ENCODE measurements at regions not wholly inside any gene's neighbourhood (a gene's known extent, or its start where the extent isn't known, plus 50 kb on each side); places are given as distances from the start of the nearest gene placed in this dataset.
"Not testable (repeated sequence)": the region's sequence is repeated elsewhere in the genome, so short reads cannot be mapped to it uniquely, and the experiment has no call there.

GRCh38 chr15:98085003-98085639 lies 124.6 kb downstream of the ARRDC4 start:
- Histone ChIP-seq H3K27me3 (ENCODE audit: control insufficient read depth, insufficient read depth, low read length) (no peaks in the 10 kb centered on the region), H3K4me2 (ENCODE audit: extremely low read depth, insufficient read depth, low read length) (no peak overlapping the region), H3K4me3 (replicated peaks in 1 of 4; ENCODE audit: control extremely low read depth in 1 of 4, insufficient read depth in 1 of 4, low read depth in 3 of 4, low read length in 4 of 4) (no peak overlapping the region), H4K20me1 (ENCODE audit: control insufficient read depth, extremely low read depth, insufficient read depth, low read length) (no peaks in the 10 kb centered on the region), H3K79me2 (ENCODE audit: control insufficient read depth, insufficient read depth, low read length) (no peaks in the 10 kb centered on the region), H2AFZ (ENCODE audit: low read length) (no peak overlapping the region), H3K36me3 (ENCODE audit: control insufficient read depth, insufficient read depth, low read length) (no peaks in the 10 kb centered on the region), H3K27ac (ENCODE audit: insufficient read depth, low read length) (no peak overlapping the region), H3K9me3 (ENCODE audit: control insufficient read depth, insufficient read depth, low read depth, low read length) (no peaks in the 10 kb centered on the region), H3K9ac (ENCODE audit: insufficient read depth, low read length) (no peak overlapping the region), H3K4me1 (ENCODE audit: control insufficient read depth, extremely low read depth, insufficient read depth, low read length) (no peaks in the 10 kb centered on the region)
- TF ChIP-seq EZH2 (IDR thresholded peaks at IDR 0.05; ENCODE audit: low read length, missing control alignments) (no peak), CTCF (conservative IDR thresholded peaks at IDR 0.05 in 1 of 2, IDR thresholded peaks at IDR 0.05 in 1 of 2; ENCODE audit: low read depth in 1 of 2, low read length in 2 of 2) (peak; percentile 64 to 71)
- peak; percentile 50 to 84 for DNase-seq (ENCODE audit: low read depth in 2 of 2)

GRCh38 chr15:98088307-98088945 lies 127.9 kb downstream of the ARRDC4 start:
- H3K9ac ChIP-seq (ENCODE audit: insufficient read depth, low read length); H2AFZ ChIP-seq (ENCODE audit: low read length); H4K20me1 ChIP-seq (ENCODE audit: control insufficient read depth, extremely low read depth, insufficient read depth, low read length); H3K27me3 ChIP-seq (ENCODE audit: control insufficient read depth, insufficient read depth, low read length); H3K27ac ChIP-seq (ENCODE audit: insufficient read depth, low read length); H3K4me1 ChIP-seq (ENCODE audit: control insufficient read depth, extremely low read depth, insufficient read depth, low read length); DNase-seq (ENCODE audit: low read depth in 2 of 2); H3K4me3 ChIP-seq (replicated peaks in 1 of 4; ENCODE audit: control extremely low read depth in 1 of 4, insufficient read depth in 1 of 4, low read depth in 3 of 4, low read length in 4 of 4); H3K9me3 ChIP-seq (ENCODE audit: control insufficient read depth, insufficient read depth, low read depth, low read length); H3K4me2 ChIP-seq (ENCODE audit: extremely low read depth, insufficient read depth, low read length); H3K79me2 ChIP-seq (ENCODE audit: control insufficient read depth, insufficient read depth, low read length); H3K36me3 ChIP-seq (ENCODE audit: control insufficient read depth, insufficient read depth, low read length): not testable (repeated sequence)

- H3K9ac ChIP-seq (ENCODE audit: insufficient read depth, low read length); DNase-seq (ENCODE audit: low read depth in 2 of 2); H3K27me3 ChIP-seq (ENCODE audit: control insufficient read depth, insufficient read depth, low read length); H3K4me3 ChIP-seq (replicated peaks in 1 of 4; ENCODE audit: control extremely low read depth in 1 of 4, insufficient read depth in 1 of 4, low read depth in 3 of 4, low read length in 4 of 4); H3K4me1 ChIP-seq (ENCODE audit: control insufficient read depth, extremely low read depth, insufficient read depth, low read length); H3K27ac ChIP-seq (ENCODE audit: insufficient read depth, low read length); H3K9me3 ChIP-seq (ENCODE audit: control insufficient read depth, insufficient read depth, low read depth, low read length); H4K20me1 ChIP-seq (ENCODE audit: control insufficient read depth, extremely low read depth, insufficient read depth, low read length); H2AFZ ChIP-seq (ENCODE audit: low read length); H3K79me2 ChIP-seq (ENCODE audit: control insufficient read depth, insufficient read depth, low read length); H3K36me3 ChIP-seq (ENCODE audit: control insufficient read depth, insufficient read depth, low read length); H3K4me2 ChIP-seq (ENCODE audit: extremely low read depth, insufficient read depth, low read length): not testable (repeated sequence)
Observed at GRCh38 chr15:98089352-98089751, 128.8 kb downstream of the ARRDC4 start.

- H3K4me3 ChIP-seq (replicated peaks in 1 of 4; ENCODE audit: control extremely low read depth in 1 of 4, insufficient read depth in 1 of 4, low read depth in 3 of 4, low read length in 4 of 4); H3K4me2 ChIP-seq (ENCODE audit: extremely low read depth, insufficient read depth, low read length): not testable (repeated sequence)
Observed at GRCh38 chr15:98097986-98098385, 137.5 kb downstream of the ARRDC4 start.

GRCh38 chr15:98100606-98101005 lies 140.1 kb downstream of the ARRDC4 start:
- not testable (repeated sequence) for H3K9ac ChIP-seq (ENCODE audit: insufficient read depth, low read length); H3K4me3 ChIP-seq (replicated peaks in 1 of 4; ENCODE audit: control extremely low read depth in 1 of 4, insufficient read depth in 1 of 4, low read depth in 3 of 4, low read length in 4 of 4); H3K9me3 ChIP-seq (ENCODE audit: control insufficient read depth, insufficient read depth, low read depth, low read length); H3K36me3 ChIP-seq (ENCODE audit: control insufficient read depth, insufficient read depth, low read length); H3K4me2 ChIP-seq (ENCODE audit: extremely low read depth, insufficient read depth, low read length); H3K79me2 ChIP-seq (ENCODE audit: control insufficient read depth, insufficient read depth, low read length); DNase-seq (ENCODE audit: low read depth in 2 of 2); H3K4me1 ChIP-seq (ENCODE audit: control insufficient read depth, extremely low read depth, insufficient read depth, low read length); H3K27ac ChIP-seq (ENCODE audit: insufficient read depth, low read length); H3K27me3 ChIP-seq (ENCODE audit: control insufficient read depth, insufficient read depth, low read length); H4K20me1 ChIP-seq (ENCODE audit: control insufficient read depth, extremely low read depth, insufficient read depth, low read length); H2AFZ ChIP-seq (ENCODE audit: low read length)

More at GRCh38 chr15:98097986-98098385, 137.5 kb downstream of the ARRDC4 start:
- not testable (repeated sequence) for H4K20me1 ChIP-seq (ENCODE audit: control insufficient read depth, extremely low read depth, insufficient read depth, low read length); H2AFZ ChIP-seq (ENCODE audit: low read length); H3K27ac ChIP-seq (ENCODE audit: insufficient read depth, low read length); H3K9ac ChIP-seq (ENCODE audit: insufficient read depth, low read length); H3K9me3 ChIP-seq (ENCODE audit: control insufficient read depth, insufficient read depth, low read depth, low read length); H3K27me3 ChIP-seq (ENCODE audit: control insufficient read depth, insufficient read depth, low read length); H3K4me1 ChIP-seq (ENCODE audit: control insufficient read depth, extremely low read depth, insufficient read depth, low read length); H3K36me3 ChIP-seq (ENCODE audit: control insufficient read depth, insufficient read depth, low read length); DNase-seq (ENCODE audit: low read depth in 2 of 2); H3K79me2 ChIP-seq (ENCODE audit: control insufficient read depth, insufficient read depth, low read length)
